Activated CD4-positive, alpha-beta T cell treated with anti-CD3 and anti-CD28 coated beads, Interleukin-2, amount 50 U/mL, for 1 hour (primary cell): ENCODE measurements at regions not wholly inside any gene's neighbourhood (a gene's known extent, or its start where the extent isn't known, plus 50 kb on each side); places are given as distances from the start of the nearest gene placed in this dataset.

Source experiments
- DNase-seq: peaks from one replicate; pipeline ENCODE4 v3.0.0-alpha.2; 2020

GRCh38 chr17:68812876-68813584 lies 142.2 kb downstream of the ABCA8 start:
- DNase-seq = no peak

GRCh38 chr17:68809148-68809547 lies 146.0 kb downstream of the ABCA8 start:
- no peak for DNase-seq

GRCh38 chr17:68807998-68808772 lies 147.0 kb downstream of the ABCA8 start:
- DNase-seq = no peak

- no peak for DNase-seq
These were observed 149.6 kb downstream of the ABCA8 start for GRCh38 chr17:68805609-68806008.

- no peak for DNase-seq
These were observed 150.2 kb downstream of the ABCA8 start for GRCh38 chr17:68804777-68805520.

GRCh38 chr17:68803164-68803929 lies 151.8 kb downstream of the ABCA8 start:
- no peak for DNase-seq

GRCh38 chr17:68801335-68802247 lies 153.6 kb downstream of the ABCA8 start:
- DNase-seq = no peak

- no peak for DNase-seq
These were observed 154.4 kb downstream of the ABCA8 start for GRCh38 chr17:68800751-68801150.

- no peak for DNase-seq
These were observed 160.4 kb downstream of the ABCA8 start for GRCh38 chr17:68794636-68795434.

- no peak for DNase-seq
These were observed 162.3 kb downstream of the ABCA8 start for GRCh38 chr17:68792873-68793272.

GRCh38 chr17:68792042-68792685 lies 163.0 kb downstream of the ABCA8 start:
- DNase-seq = no peak

- DNase-seq = no peak
These were observed 164.3 kb downstream of the ABCA8 start for GRCh38 chr17:68790931-68791330.

GRCh38 chr17:68790492-68790891 lies 164.7 kb downstream of the ABCA8 start:
- no peak for DNase-seq

- DNase-seq = no peak
These were observed 165.8 kb downstream of the ABCA8 start for GRCh38 chr17:68789203-68789962.

- DNase-seq = no peak
These were observed 169.4 kb downstream of the ABCA8 start for GRCh38 chr17:68785565-68786486.

- no peak for DNase-seq
These were observed 170.8 kb downstream of the ABCA8 start for GRCh38 chr17:68784431-68784830.

GRCh38 chr17:68783861-68784260 lies 171.3 kb downstream of the ABCA8 start:
- DNase-seq = no peak

- no peak for DNase-seq
These were observed 172.4 kb downstream of the ABCA8 start for GRCh38 chr17:68782789-68783188.
